ENCODE measurements at regions not wholly inside any gene's neighbourhood (a gene's known extent, or its start where the extent isn't known, plus 50 kb on each side); places are given as distances from the start of the nearest gene placed in this dataset.

DNA sequence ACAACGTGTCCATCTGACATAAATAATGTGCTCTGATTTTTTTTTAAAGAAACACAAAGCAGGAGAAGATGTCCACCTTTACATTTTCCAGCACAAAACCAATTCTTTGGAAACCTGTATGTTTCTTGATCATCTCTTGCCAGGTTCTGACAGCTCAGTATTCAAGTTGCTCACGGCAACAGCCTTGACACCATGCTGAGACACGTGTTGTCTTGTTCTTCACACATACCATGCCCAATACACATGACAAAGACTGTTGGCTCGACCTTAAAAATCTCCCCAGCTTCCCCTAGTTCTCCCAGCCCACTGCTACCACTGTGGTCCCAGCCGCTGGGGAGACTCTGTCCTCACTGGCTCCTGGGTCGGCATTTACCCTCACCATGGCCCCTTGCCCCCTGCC is 518.9 kb downstream of the PREX1 start:
- TF ChIP-seq, protein P1, sequence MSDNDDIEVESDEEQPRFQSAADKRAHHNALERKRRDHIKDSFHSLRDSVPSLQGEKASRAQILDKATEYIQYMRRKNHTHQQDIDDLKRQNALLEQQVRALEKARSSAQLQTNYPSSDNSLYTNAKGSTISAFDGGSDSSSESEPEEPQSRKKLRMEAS (IDR thresholded peaks at IDR 0.05): no peak
- TF ChIP-seq EP300 (IDR thresholded peaks at IDR 0.05; ENCODE audit: borderline replicate concordance) (no peak), ZBTB7A (IDR thresholded peaks at IDR 0.05; ENCODE audit: low read depth) (no peak), YY1 (IDR thresholded peaks at IDR 0.05; ENCODE audit: low read depth) (no peak)
- TF ChIP-seq, protein P2, sequence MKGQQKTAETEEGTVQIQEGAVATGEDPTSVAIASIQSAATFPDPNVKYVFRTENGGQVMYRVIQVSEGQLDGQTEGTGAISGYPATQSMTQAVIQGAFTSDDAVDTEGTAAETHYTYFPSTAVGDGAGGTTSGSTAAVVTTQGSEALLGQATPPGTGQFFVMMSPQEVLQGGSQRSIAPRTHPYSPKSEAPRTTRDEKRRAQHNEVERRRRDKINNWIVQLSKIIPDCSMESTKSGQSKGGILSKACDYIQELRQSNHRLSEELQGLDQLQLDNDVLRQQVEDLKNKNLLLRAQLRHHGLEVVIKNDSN (IDR thresholded peaks at IDR 0.05): no peak

Data from Ishikawa (cell line).